Fibroblast of the aortic adventitia (primary cell): ENCODE measurements at regions not wholly inside any gene's neighbourhood (a gene's known extent, or its start where the extent isn't known, plus 50 kb on each side); places are given as distances from the start of the nearest gene placed in this dataset.

ENCODE experiments used
- DNase-seq: peaks from one replicate; pipeline ENCODE4 v3.0.0-alpha.2; 2010; ENCODE audit warnings: low read depth
- H3K4me3 ChIP-seq: 2 replicates; pipeline ENCODE4 v1.5.1; 2011; ENCODE audit warnings: low read depth, mild to moderate bottlenecking, control low read depth, low read length, moderate library complexity
- TF ChIP-seq, protein P1 (sequence below): IDR thresholded peaks from 2 replicates; pipeline ENCODE4 v1.5.1; 2011; ENCODE audit warnings: mild to moderate bottlenecking, low read length, control low read depth, inconsistent platforms; ENCODE audit not compliant: insufficient read depth

- TF ChIP-seq, protein P1, sequence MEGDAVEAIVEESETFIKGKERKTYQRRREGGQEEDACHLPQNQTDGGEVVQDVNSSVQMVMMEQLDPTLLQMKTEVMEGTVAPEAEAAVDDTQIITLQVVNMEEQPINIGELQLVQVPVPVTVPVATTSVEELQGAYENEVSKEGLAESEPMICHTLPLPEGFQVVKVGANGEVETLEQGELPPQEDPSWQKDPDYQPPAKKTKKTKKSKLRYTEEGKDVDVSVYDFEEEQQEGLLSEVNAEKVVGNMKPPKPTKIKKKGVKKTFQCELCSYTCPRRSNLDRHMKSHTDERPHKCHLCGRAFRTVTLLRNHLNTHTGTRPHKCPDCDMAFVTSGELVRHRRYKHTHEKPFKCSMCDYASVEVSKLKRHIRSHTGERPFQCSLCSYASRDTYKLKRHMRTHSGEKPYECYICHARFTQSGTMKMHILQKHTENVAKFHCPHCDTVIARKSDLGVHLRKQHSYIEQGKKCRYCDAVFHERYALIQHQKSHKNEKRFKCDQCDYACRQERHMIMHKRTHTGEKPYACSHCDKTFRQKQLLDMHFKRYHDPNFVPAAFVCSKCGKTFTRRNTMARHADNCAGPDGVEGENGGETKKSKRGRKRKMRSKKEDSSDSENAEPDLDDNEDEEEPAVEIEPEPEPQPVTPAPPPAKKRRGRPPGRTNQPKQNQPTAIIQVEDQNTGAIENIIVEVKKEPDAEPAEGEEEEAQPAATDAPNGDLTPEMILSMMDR, result no peak
- H3K4me3 ChIP-seq, result no peak overlapping the region
- no peak for DNase-seq
Observed at GRCh38 chr21:23960769-23961168, 1646.5 kb downstream of the MRPL39 start.

- no peak for DNase-seq
- TF ChIP-seq, protein P1, result no peak
- no peak overlapping the region for H3K4me3 ChIP-seq
Observed at GRCh38 chr21:23955135-23955843, 1652.0 kb downstream of the MRPL39 start.

DNA sequence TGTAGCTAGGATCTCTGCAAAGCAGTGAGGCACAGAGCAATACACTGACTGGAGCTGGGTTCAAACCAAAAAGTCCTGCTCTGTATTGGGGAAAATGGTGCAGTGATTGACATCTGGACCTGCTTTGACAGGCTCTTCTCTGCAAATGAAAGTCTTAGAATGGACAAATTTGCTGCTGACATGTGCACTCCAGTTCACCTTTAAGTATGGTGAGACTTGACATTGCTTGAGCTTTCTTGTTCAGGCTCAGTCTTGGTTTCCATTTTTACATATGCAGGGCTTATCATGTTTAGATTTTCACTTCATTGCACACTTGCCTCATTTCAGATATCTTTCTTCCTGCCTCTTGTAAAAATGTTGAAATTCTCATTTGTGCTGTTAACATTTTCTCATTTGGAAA, 1655.0 kb downstream of the MRPL39 start:
- no peak overlapping the region for H3K4me3 ChIP-seq
- TF ChIP-seq, protein P1, result no peak
- no peak for DNase-seq

DNA sequence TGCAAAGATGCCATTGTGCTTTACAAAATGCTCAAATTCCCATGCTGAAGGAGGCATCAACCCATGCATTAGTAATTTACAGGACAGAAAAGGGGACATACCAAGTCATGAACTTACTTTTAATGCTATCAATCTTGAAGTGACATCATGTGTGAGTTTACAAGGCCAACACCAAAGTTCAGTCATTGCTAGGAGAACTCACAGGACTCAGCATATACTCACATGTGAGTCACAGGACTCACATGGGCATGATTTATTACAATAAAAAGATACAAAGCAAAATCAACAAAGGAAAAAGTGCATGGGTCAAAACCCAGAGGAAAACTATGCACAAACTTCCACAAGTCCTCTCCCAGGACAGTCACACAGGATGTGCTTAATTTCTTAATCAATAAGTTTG, 1656.0 kb downstream of the MRPL39 start:
- TF ChIP-seq, protein P1, result no peak
- DNase-seq, result peak; percentile 21
- no peak overlapping the region for H3K4me3 ChIP-seq

GRCh38 chr21:23950344-23950743, 1656.9 kb downstream of the MRPL39 start:
- H3K4me3 ChIP-seq, result no peak overlapping the region
- DNase-seq, result no peak
- TF ChIP-seq, protein P1, result no peak

DNA sequence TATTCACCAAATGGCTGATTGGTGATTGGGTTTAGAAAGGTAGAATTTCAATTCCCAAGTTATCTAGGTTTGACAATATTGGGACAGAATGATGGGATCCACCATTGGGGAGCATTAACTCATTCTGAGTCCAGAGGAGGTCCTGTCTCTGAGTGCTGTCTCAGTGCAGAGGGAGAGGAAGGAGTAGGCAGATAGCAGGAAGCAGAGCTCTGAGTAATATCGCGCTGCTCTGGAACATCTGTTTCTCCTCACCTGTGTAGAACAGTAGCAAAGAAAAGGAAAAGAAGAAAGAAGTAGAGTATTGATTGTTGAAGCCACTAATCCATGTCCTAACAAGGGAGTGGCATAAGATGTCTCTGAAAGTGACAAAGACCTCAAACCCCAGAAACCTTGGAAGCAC, 1657.8 kb downstream of the MRPL39 start:
- TF ChIP-seq, protein P1, result no peak
- DNase-seq, result no peak
- H3K4me3 ChIP-seq, result no peak overlapping the region
